PFSK-1 (cell line): ENCODE measurements at regions not wholly inside any gene's neighbourhood (a gene's known extent, or its start where the extent isn't known, plus 50 kb on each side); places are given as distances from the start of the nearest gene placed in this dataset.

Experiments used
- POLR2AphosphoS5 ChIP-seq: IDR thresholded peaks from 2 replicates; pipeline ENCODE4 v1.6.1; 2012; ENCODE audit warnings: low read depth, mild to moderate bottlenecking, control low read depth, low read length, moderate library complexity
- SIN3A ChIP-seq: IDR thresholded peaks from 2 replicates; pipeline ENCODE4 v1.6.1; 2012; ENCODE audit warnings: mild to moderate bottlenecking, low read length, moderate library complexity, borderline replicate concordance; ENCODE audit not compliant: insufficient read depth
- TAF1 ChIP-seq: IDR thresholded peaks from 2 replicates; pipeline ENCODE4 v1.6.1; 2012; ENCODE audit warnings: low read length, control low read depth, borderline replicate concordance; ENCODE audit not compliant: insufficient read depth
- TF ChIP-seq, protein P1 (sequence below), 2 experiments: IDR thresholded peaks; 2 replicates each; pipeline versions ENCODE4 v1.6.1 to v1.8.0; 2011 to 2012; ENCODE audit warnings: low read depth in 2 of 2, low read length in 2 of 2, control low read depth in 1 of 2, inconsistent platforms in 1 of 2, mild to moderate bottlenecking in 1 of 2, moderate library complexity in 1 of 2; ENCODE audit not compliant: insufficient read depth in 1 of 2

DNA sequence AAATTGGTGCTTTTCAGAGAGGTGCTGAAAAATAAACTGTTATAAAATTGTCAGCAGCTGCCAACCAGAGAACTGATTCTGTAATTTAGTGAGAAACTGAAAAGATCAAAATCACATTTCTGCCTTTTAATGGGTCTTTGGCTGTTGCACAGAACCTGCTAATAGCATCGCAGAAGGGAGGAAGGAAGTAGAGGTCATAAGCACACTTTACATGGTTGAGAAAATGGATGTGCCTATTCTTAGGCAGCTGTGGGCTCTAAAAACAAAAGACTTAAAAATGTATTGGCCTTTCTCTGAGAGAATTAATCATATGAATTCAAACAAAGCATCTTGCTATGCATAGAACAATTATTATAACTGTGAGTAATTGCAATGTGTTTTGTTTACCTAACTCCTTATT, 1186.9 kb downstream of the DSC3 start:
- TF ChIP-seq, protein P1, sequence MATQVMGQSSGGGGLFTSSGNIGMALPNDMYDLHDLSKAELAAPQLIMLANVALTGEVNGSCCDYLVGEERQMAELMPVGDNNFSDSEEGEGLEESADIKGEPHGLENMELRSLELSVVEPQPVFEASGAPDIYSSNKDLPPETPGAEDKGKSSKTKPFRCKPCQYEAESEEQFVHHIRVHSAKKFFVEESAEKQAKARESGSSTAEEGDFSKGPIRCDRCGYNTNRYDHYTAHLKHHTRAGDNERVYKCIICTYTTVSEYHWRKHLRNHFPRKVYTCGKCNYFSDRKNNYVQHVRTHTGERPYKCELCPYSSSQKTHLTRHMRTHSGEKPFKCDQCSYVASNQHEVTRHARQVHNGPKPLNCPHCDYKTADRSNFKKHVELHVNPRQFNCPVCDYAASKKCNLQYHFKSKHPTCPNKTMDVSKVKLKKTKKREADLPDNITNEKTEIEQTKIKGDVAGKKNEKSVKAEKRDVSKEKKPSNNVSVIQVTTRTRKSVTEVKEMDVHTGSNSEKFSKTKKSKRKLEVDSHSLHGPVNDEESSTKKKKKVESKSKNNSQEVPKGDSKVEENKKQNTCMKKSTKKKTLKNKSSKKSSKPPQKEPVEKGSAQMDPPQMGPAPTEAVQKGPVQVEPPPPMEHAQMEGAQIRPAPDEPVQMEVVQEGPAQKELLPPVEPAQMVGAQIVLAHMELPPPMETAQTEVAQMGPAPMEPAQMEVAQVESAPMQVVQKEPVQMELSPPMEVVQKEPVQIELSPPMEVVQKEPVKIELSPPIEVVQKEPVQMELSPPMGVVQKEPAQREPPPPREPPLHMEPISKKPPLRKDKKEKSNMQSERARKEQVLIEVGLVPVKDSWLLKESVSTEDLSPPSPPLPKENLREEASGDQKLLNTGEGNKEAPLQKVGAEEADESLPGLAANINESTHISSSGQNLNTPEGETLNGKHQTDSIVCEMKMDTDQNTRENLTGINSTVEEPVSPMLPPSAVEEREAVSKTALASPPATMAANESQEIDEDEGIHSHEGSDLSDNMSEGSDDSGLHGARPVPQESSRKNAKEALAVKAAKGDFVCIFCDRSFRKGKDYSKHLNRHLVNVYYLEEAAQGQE (IDR thresholded peaks at IDR 0.05; ENCODE audit: insufficient read depth in 1 of 2, low read depth in 2 of 2, low read length in 2 of 2) = no peak
- TF ChIP-seq TAF1 = no peak
- TF ChIP-seq POLR2AphosphoS5 = no peak
- TF ChIP-seq SIN3A = no peak
